ENCODE measurements at regions not wholly inside any gene's neighbourhood (a gene's known extent, or its start where the extent isn't known, plus 50 kb on each side); places are given as distances from the start of the nearest gene placed in this dataset.

GRCh38 chr2:128498589-128498988, 179.9 kb upstream of the HS6ST1 start:
- TF ChIP-seq CTCF (IDR thresholded peaks at IDR 0.05): no peak
- no peak for TF ChIP-seq EP300 (IDR thresholded peaks at IDR 0.05)
- no peak for TF ChIP-seq POLR2A (IDR thresholded peaks at IDR 0.05)

Data from ovary (tissue), 3 donors.